SW480 (cell line): ENCODE measurements at regions not wholly inside any gene's neighbourhood (a gene's known extent, or its start where the extent isn't known, plus 50 kb on each side); places are given as distances from the start of the nearest gene placed in this dataset.
"Not testable (repeated sequence)": the region's sequence is repeated elsewhere in the genome, so short reads cannot be mapped to it uniquely, and the experiment has no call there.

Experiments used
- DNase-seq: peaks from one replicate; pipeline ENCODE4 v3.0.0-alpha.2; 2016; ENCODE audit warnings: low spot score

- no peak for DNase-seq
Measured at GRCh38 chr11:86861810-86862209, 61.5 kb downstream of the PRSS23 start.

GRCh38 chr11:86863476-86863875, 63.1 kb downstream of the PRSS23 start:
- DNase-seq = no peak

- DNase-seq = no peak
Measured at GRCh38 chr11:86865436-86865835, 65.1 kb downstream of the PRSS23 start.

DNA sequence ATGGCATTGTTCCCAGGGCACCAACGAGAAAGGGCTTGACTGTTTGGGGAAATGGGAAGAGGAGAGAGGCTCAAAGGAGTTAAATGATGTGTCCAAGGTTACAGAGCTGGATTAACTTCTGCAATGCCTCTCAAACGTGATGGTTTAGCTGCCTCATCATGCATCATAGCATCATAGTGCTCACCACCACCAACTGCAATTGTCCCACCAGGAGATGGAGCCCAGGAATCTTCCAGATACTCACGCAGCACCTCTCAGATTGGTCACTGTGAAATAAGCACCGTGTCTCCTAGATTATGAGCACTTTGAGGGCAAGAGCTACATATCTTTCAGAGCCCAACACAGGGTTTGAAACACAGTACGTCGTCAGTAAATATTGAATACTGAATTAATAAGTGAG, 69.2 kb downstream of the PRSS23 start:
- DNase-seq = no peak

GRCh38 chr11:86869966-86870570, 69.7 kb downstream of the PRSS23 start:
- DNase-seq = peak; percentile 23

DNA sequence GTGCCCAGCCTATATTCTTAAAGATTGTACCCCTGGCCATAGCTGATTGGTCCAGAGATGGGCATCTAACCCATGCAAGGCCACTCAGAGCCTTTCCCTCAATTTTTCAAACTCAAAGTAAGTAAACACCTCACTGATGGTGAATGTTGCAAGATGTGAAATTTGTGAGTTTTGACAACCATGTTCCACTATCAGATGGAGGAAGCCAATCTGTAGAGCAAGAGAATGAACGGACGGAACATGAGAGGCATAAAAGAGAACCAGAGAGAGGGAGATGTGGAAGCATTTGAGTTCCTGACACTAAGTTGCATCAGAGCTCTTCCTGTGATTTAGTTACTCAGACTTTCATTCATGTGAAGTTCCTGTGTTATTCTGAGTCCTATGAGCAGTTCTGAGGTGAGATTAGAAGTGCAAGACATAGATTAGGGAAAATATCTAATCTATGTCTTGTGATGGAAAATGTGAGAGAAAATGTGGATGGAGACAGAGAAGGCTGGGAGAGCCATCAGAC, 73.3 kb downstream of the PRSS23 start:
- no peak for DNase-seq

DNA sequence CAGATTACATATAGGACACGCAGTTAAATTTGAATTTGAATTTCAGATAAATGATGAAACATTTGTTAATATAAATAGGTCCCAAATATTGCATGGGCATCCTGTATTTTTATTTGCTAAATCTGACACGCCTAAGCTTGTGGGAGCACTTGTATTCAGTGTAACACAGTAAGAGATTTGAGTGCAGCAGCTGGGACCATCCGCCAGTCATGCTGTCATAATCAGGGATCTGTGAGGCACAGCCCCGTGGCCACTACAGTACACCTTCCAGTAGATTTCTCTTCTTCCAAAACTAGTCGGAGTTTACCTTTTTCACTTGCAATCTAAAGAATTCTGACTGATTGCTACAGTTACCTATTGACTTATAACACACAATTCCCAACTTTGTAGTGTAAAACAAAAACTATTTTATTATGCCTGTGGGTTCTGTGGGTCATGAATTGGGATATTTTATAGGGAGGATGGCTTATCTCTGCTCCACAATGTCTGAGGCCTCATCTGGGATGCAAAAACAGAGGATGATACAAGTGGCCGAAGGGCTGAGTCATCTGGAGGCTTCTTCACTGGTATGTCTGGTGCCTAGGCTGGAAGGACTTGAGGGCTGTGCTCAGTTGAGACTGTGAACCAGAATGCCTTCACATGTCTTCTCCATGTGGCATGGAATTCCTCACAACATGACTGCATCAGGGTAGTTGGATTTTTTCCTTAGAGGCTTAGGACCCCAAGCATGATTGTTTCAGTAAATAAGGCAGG, 74.1 kb downstream of the PRSS23 start:
- DNase-seq = no peak

DNA sequence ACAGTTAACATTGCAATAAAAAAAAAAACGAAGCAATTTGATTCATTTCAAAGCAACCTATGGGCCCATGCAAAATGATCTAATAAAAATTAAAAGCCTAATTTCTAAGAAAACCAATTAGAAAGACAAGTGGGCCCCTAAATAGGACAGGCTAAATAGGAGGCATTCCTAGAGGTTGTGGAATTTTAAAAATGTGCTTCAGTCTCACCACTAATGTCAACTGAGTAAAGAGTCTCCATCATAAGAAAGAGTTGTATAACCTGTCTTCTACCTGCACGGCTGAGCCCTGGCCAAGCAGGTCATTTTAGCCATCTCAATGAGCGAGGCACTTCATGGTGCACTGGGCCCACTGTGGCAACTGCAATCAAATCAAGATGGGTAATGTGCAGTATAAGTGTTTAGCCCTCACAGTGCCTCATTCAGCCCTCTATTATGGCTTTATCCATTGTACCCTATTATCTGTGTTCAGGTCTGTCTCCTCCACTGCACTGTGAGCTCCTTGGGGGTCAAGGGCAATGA, 76.4 kb downstream of the PRSS23 start:
- no peak for DNase-seq

DNA sequence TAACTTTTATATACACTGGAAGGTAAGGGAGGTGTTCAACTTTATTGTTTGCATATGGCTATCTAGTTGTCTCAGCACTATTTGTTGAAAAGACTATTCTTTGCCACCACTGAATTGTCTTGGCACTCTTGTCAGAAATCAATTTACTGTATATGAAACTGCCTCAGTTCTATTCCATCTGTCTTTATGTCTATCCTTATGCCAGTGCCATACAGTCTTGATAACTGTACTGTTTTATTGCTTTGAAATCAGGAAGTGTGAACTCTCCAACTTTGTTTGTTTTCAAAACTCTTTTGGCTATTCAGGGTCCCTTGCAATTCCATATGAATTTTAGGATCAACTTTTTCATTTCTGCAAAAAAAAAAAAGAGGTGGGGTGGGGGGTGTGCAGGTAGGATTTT, 77.2 kb downstream of the PRSS23 start:
- no peak for DNase-seq

- not testable (repeated sequence) for DNase-seq
Measured at GRCh38 chr11:86879241-86879640, 76.0 kb downstream of the FZD4 start.

DNA sequence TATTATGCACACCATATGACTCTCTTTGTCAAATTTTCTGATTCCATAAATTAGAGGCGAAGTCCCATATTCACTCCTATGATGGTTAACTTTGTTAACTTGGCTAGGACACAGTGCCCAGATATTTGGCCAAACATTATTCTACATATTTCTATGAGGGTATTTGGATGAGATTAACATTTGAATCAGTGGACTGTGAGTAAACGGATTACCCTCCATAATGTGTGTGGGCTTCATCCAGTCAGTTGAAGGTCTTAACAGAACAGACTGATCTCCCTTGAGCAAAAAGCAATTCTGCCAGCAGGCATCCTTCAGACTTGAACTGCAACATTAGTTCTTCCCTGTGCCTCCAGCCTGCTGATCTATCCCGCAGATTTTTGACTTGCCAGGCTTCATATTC, 69.9 kb downstream of the FZD4 start:
- DNase-seq = no peak

DNA sequence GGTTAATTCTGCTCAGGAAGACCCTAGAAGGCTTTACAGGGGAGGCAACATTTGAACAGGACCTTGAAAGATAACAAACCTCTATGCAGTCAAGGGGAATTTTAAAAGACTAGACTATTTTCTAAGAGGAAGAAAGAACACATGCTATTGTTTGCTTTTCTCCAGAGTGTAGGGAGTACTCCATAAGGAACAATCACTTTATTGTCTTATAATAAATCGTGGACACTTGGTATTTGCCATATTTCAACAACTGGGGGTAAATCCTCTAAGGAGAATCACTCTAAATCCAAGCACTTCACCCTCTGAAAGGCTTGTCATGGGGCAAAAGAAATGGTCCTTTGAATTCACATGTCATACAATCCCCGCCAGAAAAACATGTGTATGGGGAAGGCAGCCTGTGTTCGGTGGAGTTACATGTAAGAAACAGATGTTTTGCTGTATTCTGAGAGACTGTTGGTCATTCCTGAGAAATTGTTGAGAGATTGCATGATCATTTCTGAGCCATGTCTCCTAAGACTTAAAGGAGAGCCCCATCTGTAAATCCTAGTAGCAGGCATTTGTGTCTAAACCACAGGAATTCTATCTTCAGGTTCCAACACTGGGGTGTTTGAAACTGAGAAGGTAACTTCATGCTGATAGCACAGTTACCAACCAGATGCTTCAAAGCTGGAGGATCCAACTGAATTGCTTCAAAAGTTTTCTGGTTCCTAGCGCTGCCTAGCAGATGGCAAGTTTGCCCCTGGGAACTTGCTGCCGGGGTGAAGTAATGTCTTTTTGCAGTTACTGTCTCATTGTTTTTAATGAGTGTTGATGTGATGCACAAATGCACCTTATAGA, 66.8 kb downstream of the FZD4 start:
- no peak for DNase-seq

- no peak for DNase-seq
Measured at GRCh38 chr11:86889001-86889341, 66.2 kb downstream of the FZD4 start.

GRCh38 chr11:86891036-86891435, 64.2 kb downstream of the FZD4 start:
- DNase-seq = no peak

- no peak for DNase-seq
Measured at GRCh38 chr11:86893235-86893634, 62.0 kb downstream of the FZD4 start.
